NCI-H128 (cell line): ENCODE measurements at regions not wholly inside any gene's neighbourhood (a gene's known extent, or its start where the extent isn't known, plus 50 kb on each side); places are given as distances from the start of the nearest gene placed in this dataset.
"Not testable (repeated sequence)": the region's sequence is repeated elsewhere in the genome, so short reads cannot be mapped to it uniquely, and the experiment has no call there.

Experiments used
- DNase-seq: peaks from one replicate; lab custom pipeline; 2025; ENCODE audit not compliant: unreplicated experiment; lab: John Stamatoyannopoulos, UW

DNA sequence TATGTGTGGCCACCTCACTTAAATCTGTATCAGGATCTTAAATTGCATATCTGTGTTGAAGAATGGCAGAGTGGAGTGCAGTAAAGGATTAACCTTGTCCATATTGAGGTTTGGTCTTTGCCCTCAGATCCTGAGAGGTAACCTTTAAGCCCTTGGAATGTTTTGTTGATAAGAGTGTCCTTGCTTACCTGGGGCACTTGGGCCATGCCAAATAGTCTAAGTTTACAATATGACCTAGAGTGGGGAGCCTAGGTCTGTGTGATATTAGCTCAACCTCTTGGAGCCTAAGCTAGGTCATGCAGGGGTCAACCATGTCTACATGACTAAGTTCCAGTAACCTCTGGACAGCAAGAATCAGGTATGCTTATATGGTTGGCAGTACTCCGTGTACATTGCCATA is 792.5 kb downstream of the DIAPH3 start:
- no peak for DNase-seq

DNA sequence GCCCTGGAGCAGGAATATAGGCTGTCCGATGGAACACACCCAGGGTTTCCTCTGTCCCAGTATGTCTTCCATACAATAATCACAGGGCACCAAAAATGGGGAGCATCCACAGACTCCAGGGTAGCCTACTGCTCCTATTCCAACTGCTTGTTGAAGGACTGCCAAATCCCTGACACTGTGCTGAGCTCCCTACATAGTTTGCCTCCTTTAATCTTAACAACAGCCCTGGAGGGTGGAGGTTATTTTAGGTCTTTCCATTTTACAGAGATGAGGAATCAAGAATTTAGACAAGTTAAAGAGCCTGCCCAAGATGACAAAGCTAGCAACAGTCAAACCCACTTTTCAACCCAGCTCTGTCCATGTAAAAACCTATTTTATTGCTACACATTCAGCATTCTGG is 790.4 kb downstream of the DIAPH3 start:
- no peak for DNase-seq

DNA sequence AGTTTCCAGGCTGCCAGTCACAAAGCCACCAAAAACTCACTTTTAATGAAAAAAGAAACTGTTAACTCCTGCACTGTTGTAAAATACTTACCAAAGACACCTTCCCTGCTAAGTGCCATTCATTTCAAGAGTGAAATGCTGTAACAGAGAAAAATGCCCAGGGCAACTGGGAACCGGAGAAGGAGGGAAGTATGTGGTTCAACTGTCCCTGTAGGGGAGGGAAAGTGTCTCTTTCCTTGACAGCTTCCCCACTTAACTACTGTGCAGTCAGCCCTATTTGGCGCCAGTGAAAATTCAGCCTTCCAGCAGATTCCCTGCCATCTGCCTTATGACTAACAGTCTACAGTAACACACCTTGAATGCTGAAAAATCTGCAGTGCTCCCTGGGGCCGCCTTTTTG is 789.0 kb downstream of the DIAPH3 start:
- DNase-seq = no peak

DNA sequence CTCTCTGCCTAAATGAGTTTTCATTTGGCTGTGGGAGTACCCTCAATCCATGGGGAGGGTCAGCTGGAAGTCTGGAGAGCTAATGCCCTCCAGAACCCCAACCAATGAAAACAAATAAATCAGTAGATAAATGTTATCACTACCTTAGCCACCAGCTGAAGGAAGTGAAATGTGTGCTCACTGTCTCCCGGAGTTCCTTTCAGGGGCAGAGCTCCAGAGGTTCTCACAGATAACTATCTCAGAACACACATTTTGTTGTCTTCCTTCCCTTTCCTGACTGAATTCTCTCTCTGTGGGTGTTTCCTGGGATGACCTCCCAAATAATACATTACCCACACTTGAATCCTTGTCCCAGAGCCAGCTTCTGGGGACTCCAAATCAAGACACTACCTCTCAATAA is 779.6 kb downstream of the DIAPH3 start:
- no peak for DNase-seq

DNA sequence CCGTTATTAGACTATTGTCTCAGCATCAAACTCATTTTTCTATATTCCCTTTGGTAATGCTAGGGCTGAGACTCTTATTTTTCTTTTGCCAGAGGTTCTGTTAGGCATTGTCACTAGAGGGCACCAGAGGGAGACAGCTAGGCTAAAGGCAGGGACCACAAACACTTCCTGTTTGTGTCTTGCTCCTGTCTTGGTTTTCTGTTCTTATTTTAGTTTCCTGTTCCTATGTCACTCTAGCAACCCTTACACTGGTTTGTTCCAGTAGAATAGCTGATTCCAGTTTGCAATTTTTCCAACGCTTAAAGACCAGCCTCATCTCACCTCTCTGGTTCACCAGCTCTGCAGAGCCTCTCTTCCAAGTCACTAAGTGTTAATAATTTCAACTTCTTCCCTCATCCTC is 772.0 kb downstream of the DIAPH3 start:
- DNase-seq = no peak

DNA sequence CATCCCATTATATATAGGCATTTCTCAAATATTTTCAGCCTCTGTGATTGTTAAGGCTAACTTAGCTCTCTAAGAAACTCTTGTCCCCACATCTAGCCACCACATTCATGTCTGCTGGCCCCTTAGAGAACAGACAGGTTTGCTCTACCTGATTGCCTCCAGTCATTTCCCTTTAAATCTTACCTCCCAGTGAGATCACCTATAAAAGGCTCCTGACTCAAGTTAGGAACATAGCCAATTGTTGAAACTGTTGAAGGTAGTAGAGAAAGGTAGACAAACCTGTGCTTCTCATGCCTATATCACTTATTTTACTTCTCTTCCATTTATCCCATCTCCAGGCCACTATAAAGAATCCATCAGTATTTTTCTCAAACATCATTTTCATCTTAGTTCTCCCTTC is 771.4 kb downstream of the DIAPH3 start:
- DNase-seq = no peak

DNA sequence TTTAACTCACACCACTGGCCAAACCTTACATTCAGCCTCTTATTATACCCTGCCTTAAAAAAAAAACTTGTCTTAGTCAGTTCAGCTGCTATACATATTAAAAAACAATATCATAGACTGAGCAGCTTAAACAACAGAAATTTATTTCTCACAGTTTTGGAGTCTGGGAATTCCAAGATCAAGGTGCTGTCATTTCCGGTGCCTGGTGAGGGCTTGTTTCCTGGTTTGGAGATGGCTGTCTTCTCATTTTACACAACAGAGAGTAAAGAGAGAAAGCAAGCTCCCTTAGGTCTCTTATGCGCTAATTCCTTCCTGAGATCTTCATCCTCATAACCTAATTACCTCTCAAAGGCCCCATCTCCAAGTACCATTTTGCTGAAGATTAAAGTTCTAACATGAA is 769.2 kb downstream of the DIAPH3 start:
- no peak for DNase-seq

DNA sequence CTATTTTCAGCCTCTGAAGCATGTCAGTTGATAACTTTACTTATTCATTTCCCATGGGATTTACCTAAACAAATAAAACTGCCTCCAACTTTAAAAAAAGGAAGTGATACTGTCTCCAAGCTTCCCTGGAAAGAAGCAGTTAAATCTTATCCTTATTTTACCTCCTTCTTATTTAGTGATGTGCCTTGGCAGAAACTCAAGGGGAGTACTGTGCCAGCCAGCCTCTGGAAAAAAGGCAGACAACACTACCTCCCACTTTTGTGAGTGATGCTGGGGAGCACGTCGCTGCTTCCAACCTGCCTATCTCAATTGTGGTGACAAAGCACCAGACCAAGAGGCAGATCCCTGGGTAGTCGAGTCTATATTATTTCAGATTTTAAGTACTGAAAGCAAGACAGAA is 765.6 kb downstream of the DIAPH3 start:
- DNase-seq = no peak

DNA sequence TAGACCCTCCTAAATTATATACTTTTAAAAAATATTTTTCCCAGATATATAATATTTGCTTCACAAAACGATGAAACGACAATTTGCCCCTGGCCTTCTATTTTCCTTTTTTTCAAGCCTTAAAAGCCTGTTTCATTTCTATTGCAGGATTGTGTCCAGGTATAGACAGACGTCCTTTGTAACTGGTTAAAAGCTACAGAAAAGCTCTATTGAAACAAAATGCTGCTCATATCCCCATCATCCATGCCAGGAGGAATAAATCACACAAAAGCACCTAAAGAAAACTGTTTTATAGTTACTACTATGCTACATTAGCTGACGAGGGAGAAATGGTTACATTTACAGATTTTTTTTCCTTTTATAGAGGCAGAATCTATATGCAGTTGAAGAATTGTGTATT is 765.1 kb downstream of the DIAPH3 start:
- no peak for DNase-seq

DNA sequence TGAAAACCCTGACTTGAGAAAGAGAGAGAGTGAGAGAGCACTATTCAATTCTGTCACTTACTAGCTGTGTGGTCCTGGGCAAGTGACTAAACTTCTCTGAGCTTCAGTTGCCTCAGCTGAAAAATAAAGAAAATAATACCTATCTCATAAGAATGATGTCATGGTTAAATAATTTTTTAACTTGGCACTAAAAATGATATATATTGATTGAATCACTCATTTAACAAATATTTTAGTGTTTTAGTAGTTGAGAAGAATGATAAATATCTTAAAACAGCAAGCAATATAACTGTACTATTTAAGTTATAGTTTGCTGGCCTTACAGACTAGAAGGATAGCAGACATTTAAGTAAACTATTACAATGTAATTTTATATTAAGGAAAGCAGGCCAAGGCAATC is 764.2 kb downstream of the DIAPH3 start:
- DNase-seq = no peak

DNA sequence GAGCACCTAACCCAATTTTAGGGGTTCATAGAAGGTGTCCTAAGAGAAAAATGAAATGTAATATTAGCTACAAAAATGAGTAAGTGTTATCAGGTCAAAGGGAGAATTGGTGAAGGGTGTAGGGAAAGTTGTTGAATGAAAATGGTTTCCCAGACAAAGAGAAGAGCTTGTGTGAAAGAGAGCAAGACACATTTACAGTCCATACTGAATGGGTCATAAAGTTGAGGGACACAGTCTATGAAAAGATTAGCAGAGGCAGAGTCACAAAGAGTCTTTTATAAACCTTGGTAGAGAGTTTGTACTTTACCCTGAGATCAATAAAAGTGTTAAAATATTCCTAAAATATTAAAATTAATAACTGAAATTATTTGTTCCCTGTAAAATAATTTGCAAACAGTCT is 759.4 kb downstream of the DIAPH3 start:
- DNase-seq = no peak

DNA sequence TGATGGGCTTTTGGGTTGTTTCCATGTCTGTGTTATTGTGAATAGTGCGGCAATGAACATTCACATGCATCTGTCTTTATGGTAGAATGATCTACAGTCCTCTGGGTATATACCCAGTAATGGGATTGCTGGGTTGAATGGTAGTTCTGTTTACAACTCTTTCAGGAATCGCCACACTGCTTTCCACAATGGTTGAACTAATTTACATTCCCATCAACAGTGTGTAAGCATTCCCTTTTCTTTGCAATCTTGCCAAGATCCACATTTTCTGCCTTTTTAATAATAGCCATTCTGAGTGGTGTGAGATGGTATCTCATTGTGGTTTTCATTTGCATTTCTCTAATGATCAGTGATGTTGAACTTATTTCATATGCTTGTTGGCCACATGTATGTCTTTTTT is 756.5 kb downstream of the DIAPH3 start:
- not testable (repeated sequence) for DNase-seq

DNA sequence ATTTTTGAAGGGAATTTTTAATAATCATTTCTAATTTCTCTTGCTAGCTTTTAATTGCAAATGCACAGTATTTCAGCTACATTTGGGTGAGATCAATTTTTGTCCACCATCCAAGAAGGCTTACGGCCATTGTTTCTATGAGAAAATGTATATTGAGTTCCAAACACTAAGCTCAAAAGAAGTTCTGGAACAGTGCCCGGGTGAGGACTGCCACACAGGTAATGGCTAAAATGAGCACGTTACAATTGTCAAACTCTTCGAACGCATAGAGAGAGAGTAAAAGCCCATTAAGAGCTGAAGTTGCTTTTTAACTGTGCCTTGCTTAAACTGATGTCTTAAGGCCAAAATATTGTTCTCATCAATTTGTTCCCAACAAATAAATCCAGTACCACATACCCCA is 755.0 kb downstream of the DIAPH3 start:
- DNase-seq = no peak

DNA sequence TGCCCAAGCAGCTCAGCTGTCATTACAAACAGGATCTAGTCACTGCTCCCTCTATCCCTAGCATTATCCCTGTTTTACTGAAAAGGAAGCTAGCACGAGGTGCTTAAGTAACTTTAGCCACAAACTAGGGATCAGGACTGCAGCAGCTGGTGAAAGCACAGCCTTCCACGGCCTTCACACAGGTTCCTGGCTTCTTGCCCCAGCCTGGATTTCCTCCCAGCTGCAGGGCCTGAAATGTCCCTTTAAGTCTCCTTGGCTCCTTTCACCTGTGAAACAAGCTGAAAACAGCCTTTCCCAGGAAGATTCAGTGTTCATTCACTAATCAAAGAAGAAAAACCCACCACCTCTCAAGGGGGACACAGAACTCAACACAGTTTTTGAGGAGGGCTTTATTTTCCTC is 754.5 kb downstream of the DIAPH3 start:
- DNase-seq = no peak

DNA sequence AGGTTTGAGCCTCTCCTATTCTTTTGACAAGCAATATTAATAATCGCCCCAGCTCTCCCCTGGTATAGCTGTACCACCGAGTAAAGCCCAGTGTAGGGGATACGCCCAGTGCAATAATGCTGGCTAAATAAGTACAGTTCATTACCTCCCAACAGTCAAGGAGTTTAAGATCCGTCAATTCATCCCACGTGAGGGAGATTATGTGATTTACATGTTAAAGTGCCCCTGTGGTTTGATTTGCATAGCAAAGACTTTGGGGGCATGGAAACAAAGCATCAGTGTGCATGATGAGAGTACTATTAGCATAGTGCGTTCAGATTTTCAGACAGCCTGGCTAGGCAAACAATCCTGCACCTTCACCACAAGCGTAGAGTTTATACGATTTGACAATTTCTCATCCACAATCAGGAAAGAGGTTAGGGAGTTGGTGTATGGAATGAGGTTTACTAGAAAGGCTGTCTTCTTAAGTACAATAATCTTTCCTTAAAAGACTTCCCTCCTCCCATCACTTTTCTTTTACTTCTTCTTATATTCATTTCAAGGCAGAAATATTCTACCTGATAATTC is 754.0 kb downstream of the DIAPH3 start:
- no peak for DNase-seq

DNA sequence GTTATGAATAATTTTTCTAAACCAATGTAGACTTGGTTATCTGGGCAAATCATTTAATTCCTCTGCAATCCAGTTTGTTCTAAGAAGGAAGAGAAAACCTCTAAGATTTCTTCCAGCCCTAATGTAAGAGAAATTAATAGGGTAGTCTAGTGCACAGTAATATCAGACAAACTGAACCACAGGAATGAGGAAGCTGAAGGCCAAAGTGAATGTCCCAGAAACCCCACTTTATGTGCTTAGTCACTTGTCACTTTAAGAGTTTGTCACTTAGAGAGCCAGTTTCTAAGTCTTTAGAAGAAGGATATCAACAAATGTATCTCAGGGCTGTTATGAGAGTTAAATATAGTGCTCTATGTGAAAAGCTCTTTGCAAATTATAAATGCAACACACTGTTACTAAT is 750.6 kb downstream of the DIAPH3 start:
- no peak for DNase-seq

DNA sequence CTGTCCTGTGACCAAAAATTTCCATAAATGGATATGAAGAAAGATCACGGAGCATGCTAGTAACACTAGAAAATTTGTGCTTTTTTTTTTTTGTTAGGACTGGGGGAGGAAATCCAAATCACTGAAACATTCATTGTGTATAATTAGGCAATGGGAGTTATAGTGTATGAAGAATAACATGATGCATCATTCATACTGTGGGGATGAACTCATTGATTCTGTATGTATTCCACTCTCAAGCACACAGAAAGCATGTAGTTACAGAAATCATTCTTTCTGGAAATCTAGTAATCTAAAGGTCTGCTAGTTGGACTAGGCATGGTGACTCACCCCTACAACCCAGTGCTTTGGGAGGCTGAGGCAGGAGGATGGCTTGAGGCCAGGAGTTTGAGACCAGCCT is 749.7 kb downstream of the DIAPH3 start:
- DNase-seq = no peak

DNA sequence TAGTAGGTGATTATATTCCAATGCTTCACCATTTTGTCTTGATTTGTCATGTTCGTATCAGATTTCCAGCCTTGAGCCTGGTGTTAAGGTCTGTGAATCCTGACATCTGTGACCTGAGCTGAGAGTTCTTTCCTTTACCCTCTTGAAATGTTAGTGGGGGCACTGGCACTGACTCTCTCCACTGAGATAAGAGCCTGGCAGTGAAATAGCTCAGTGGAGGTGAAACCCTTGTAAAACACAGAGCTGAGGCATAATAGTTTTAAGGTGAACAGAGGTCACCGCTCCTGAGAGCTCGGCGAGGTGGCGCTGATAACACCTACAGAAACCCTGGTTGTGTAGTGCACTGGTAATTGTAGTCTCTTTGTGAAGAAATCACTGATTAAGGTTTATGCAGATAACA is 748.2 kb downstream of the DIAPH3 start:
- no peak for DNase-seq

DNA sequence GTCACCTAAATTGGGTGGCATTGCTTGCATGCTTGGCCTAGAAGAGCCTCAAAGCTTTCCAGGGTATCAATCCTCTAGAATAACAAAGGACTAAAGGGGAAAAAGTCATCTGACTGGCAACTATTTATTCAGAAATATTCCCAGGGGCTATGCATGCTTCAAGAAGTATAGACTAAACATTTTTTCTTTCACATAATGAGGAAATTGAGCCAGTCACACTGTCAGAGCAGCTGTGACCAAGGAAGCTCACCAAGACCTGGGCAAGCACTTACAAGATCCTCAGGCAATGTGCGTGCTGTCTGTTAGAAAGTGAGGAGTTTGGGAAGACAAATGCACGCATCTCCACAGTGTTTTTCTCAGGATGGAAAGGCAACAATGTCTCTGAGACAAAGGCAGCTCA is 747.2 kb downstream of the DIAPH3 start:
- no peak for DNase-seq

DNA sequence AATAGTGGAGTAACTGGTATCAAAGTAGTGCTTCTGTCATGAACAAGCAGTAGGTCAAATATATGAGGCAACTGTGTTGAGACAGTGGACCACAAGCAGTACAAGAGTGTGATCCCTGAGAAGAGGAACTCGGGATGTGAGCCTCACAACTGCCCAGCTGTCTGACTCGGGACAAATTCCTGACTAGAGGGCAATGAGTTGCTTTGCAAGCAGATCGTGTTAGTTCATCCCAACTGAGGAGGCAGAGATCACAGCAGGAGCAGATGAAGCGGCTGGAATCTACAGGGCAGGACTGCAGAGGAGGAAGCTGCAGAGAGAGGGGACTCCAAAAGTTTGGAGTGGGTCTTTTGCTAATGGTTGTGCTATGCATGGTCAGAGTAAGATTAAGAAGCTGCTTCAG is 741.1 kb downstream of the DIAPH3 start:
- no peak for DNase-seq

DNA sequence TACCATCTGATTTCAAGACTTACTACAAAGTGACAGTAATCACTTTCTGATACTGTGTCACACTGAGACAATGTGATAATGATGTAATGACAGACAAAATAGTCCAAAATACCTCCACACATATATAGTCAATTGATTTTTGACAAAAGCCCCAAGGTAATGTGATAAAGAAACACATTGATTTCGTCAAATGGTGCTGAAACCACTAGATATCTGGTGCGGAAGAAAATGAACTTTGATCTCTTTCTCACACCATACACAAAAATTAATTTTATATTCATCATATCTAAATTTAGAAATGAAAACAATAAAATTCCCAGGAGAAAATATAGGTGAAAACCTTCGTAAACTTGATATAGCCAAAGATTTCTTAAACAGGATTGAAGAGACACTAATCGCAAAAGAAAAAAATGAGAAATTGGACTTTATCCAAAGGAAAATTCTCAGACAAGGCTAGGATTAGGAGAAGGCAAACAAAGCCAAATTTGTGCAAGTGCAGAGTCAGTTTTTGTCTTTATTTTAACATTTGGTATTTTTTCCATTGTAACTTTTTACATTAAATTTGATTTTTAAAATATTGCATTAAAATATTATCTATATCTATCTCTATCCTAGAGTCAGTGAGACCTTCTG is 739.9 kb downstream of the DIAPH3 start:
- no peak for DNase-seq

DNA sequence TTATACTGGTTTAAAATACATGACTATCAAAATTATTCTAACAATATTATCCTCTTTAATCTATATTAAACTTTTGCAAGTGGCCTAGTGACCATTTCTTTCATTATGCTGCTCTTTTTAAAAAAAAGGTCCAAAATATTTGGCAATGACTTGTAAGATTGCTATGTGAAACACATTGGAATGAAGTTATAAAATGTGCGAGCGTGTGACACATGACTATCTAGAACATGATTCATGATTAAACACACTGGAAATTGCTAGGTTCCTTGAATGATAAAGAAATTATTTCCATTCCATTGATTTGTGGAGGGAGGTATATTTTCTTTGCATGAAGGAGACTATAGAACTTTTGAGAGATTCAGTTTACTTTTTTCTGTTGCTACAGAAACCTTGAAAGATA is 739.1 kb downstream of the DIAPH3 start:
- DNase-seq = no peak

DNA sequence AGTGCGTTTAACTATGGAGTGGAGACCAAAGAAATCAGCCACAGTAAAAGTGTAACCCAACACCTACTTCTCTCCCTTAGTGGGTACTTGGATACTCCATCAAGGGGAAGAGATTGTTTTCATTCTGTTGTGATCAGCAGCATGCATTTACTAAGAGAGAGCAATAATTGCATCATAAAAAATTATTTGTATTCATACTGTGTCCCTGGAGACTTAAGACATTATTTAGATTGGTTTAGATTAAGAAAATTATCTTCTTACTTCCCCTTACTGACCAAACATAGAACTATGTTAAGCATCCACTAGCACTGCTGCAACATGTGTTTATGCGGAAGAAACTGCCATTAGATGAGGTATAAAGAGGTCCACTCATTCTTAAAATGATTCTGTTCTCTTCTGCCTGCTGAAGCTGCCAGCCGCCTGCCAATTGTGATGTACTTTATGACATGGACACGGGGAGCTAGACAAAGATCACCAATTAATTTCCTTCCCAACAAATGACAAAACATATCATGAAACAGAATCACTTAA is 738.5 kb downstream of the DIAPH3 start:
- DNase-seq = peak; percentile 63
